CD8-positive, alpha-beta memory T cell (primary cell): ENCODE measurements at regions not wholly inside any gene's neighbourhood (a gene's known extent, or its start where the extent isn't known, plus 50 kb on each side); places are given as distances from the start of the nearest gene placed in this dataset.
A peak's percentile ranks its signal among the peaks of the same experiment; 100 is the strongest.

ENCODE experiments used
- CTCF ChIA-PET: fragments of 350-600 bp; sonication (Branson Sonifier 250); formaldehyde crosslinking; loops from one replicate; lab custom pipeline; 2021; ENCODE audit warnings: antibody characterized with exemption; lab: Charles Lee
- POLR2A ChIA-PET: fragments of 350-600 bp; sonication (Branson Sonifier 250); formaldehyde crosslinking; loops from one replicate; lab custom pipeline; 2021; ENCODE audit warnings: antibody characterized with exemption; lab: Charles Lee
- DNase-seq, 5 donors: peaks; one replicate each; pipeline versions ENCODE4 v3.0.0 to v3.0.0-alpha.2; 2020 to 2022; ENCODE audit warnings: mixed read lengths in 1 of 5
- H3K27ac ChIP-seq: one replicate; pipeline ENCODE4 v1.7.0; 2013; ENCODE audit warnings: low read depth, mild to moderate bottlenecking, low read length, moderate library complexity
- H3K27me3 ChIP-seq: 2 replicates; pipeline ENCODE4 v1.7.0; 2013; ENCODE audit warnings: low read length, mild to moderate bottlenecking; ENCODE audit not compliant: insufficient read depth, poor library complexity, severe bottlenecking
- H3K36me3 ChIP-seq: 2 replicates; pipeline ENCODE4 v1.7.0; 2013; ENCODE audit warnings: mild to moderate bottlenecking, low read length, moderate library complexity; ENCODE audit not compliant: insufficient read depth
- H3K4me1 ChIP-seq: 2 replicates; pipeline ENCODE4 v1.7.0; 2013; ENCODE audit warnings: mild to moderate bottlenecking, low read length, moderate library complexity; ENCODE audit not compliant: insufficient read depth
- H3K4me3 ChIP-seq: 2 replicates; pipeline ENCODE4 v1.7.0; 2013; ENCODE audit warnings: mild to moderate bottlenecking, low read length
- H3K9me3 ChIP-seq: 2 replicates; pipeline ENCODE4 v1.7.0; 2013; ENCODE audit warnings: mild to moderate bottlenecking, low read length
- H3K27ac Mint-ChIP-seq, 8 donors: one replicate each; pipeline ENCODE4 v1.8.0; 2020 to 2021; ENCODE audit warnings: mixed read lengths in 8 of 8, mild to moderate bottlenecking in 6 of 8, inconsistent platforms in 3 of 8, moderate library complexity in 3 of 8
- H3K27me3 Mint-ChIP-seq, 2 donors: one replicate each; pipeline ENCODE4 v1.8.0; 2020 to 2021; ENCODE audit warnings: mixed read lengths in 2 of 2, mild to moderate bottlenecking in 1 of 2, moderate library complexity in 1 of 2
- H3K36me3 Mint-ChIP-seq, 3 donors: one replicate each; pipeline ENCODE4 v1.8.0; 2020 to 2021; ENCODE audit warnings: mixed read lengths in 3 of 3, inconsistent platforms in 1 of 3, mild to moderate bottlenecking in 1 of 3
- H3K4me1 Mint-ChIP-seq, 3 donors: one replicate each; pipeline ENCODE4 v1.8.0; 2020 to 2021; ENCODE audit warnings: mixed read lengths in 3 of 3, inconsistent platforms in 1 of 3, mild to moderate bottlenecking in 1 of 3
- H3K4me3 Mint-ChIP-seq, 7 donors: one replicate each; pipeline ENCODE4 v1.8.0; 2020 to 2021; ENCODE audit warnings: mixed read lengths in 7 of 7, mild to moderate bottlenecking in 6 of 7, moderate library complexity in 4 of 7, inconsistent platforms in 2 of 7
- H3K9me3 Mint-ChIP-seq, 5 donors: one replicate each; pipeline ENCODE4 v1.8.0; 2020 to 2022; ENCODE audit warnings: mixed read lengths in 5 of 5, mild to moderate bottlenecking in 3 of 5, moderate library complexity in 2 of 5, inconsistent platforms in 1 of 5

DNA sequence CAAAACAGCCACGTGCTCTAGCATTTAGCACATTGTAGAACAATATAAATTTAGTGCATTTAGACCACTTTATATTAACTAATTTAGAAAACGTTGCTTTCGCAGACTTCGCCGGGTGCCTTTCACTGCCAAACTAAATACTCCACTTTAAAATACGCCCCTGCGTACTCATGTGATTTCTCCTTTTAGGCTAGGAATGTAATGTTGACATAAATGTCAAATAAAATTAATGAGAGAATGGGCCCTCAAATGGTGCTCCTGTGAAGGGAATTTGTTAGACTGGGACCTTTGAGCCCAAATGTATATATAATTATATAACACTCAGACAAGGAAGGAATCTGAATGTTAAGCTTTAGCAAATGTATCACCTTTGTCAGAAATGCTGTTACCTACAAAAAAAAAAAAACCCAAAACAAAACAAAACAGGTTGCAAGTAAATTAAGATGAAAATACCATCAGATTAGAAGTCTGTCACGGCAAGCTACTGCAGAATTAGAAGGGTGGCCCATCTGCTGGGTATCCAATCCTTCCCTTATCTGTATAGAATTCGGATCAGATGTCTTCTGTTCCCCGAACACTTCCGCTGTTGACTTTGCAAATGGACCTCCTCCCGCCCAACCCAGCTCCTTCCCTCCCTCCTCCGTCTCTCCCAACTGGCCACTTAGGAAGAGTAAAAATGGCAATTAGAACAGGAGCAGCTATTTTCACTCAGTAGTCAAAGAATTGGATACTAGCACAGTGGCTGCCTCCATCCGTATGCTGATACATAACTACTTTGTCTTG is 159.3 kb upstream of the FOXN3 start:
- Histone ChIP-seq H3K27ac (no peak overlapping the region), H3K4me3 (no peak overlapping the region), H3K27me3 (no peaks in the 10 kb centered on the region), H3K36me3 (peaks cover 4% of the 10 kb centered on the region), H3K4me1 (peaks cover 10% of the 10 kb centered on the region), H3K9me3 (no peaks in the 10 kb centered on the region)
- POLR2A ChIA-PET, result interaction anchor here (0.6 kb wide), 2 partner anchors 20 to 1250 kb away, joined by 3 read pairs; no protein-coding TSS in a partner anchor
- peak overlapping the region in 2 of 8 donors; percentile 28 to 42 for H3K27ac Mint-ChIP-seq
- H3K36me3 Mint-ChIP-seq, result peaks cover 0 to 60% (median 8%) of the 10 kb centered on the region in 3 donors
- peaks cover 46 to 91% (median 50%) of the 10 kb centered on the region in 3 donors for H3K4me1 Mint-ChIP-seq
- H3K4me3 Mint-ChIP-seq, result no peak overlapping the region
- no peaks in the 10 kb centered on the region for H3K9me3 Mint-ChIP-seq
- CTCF ChIA-PET, result no interaction called here
- DNase-seq, result no peak
- no peaks in the 10 kb centered on the region for H3K27me3 Mint-ChIP-seq

- peak overlapping the region in 3 of 8 donors; percentile 29 to 82 (median 38) for H3K27ac Mint-ChIP-seq
- H3K4me1 Mint-ChIP-seq, result peaks cover 50 to 92% (median 51%) of the 10 kb centered on the region in 3 donors
- peaks cover 0 to 56% (median 5%) of the 10 kb centered on the region in 3 donors for H3K36me3 Mint-ChIP-seq
- ChIA-PET POLR2A (interaction anchor here (0.6 kb wide), 1 partner anchor 1251 kb away, joined by 3 read pairs; no protein-coding TSS in a partner anchor), CTCF (interaction anchor here (0.9 kb wide), 1 partner anchor 12 kb away, joined by 3 read pairs; no protein-coding TSS in a partner anchor)
- Histone ChIP-seq H3K9me3 (no peaks in the 10 kb centered on the region), H3K4me1 (peaks cover 15% of the 10 kb centered on the region), H3K4me3 (no peak overlapping the region), H3K27ac (no peak overlapping the region), H3K36me3 (peaks cover 4% of the 10 kb centered on the region), H3K27me3 (no peaks in the 10 kb centered on the region)
- H3K4me3 Mint-ChIP-seq, result no peak overlapping the region
- no peaks in the 10 kb centered on the region for H3K27me3 Mint-ChIP-seq
- no peak for DNase-seq
- H3K9me3 Mint-ChIP-seq, result no peaks in the 10 kb centered on the region
These were observed 158.5 kb upstream of the FOXN3 start for GRCh38 chr14:89575386-89576061.

- no peak overlapping the region for H3K4me3 Mint-ChIP-seq
- H3K27me3 ChIP-seq, result no peaks in the 10 kb centered on the region
- H3K27ac ChIP-seq, result no peak overlapping the region
- H3K27ac Mint-ChIP-seq, result peak overlapping the region in 4 of 8 donors; percentile 13 to 79 (median 40)
- peaks cover 15% of the 10 kb centered on the region for H3K4me1 ChIP-seq
- no peaks in the 10 kb centered on the region for H3K27me3 Mint-ChIP-seq
- no peaks in the 10 kb centered on the region for H3K9me3 Mint-ChIP-seq
- POLR2A ChIA-PET, result no interaction called here
- H3K4me1 Mint-ChIP-seq, result peaks cover 53 to 91% (median 53%) of the 10 kb centered on the region in 3 donors
- peaks cover 0 to 54% (median 4%) of the 10 kb centered on the region in 3 donors for H3K36me3 Mint-ChIP-seq
- CTCF ChIA-PET, result interaction anchor here (0.9 kb wide), 1 partner anchor 10 kb away, joined by 3 read pairs; no protein-coding TSS in a partner anchor
- peaks cover 4% of the 10 kb centered on the region for H3K36me3 ChIP-seq
- H3K4me3 ChIP-seq, result no peak overlapping the region
- no peaks in the 10 kb centered on the region for H3K9me3 ChIP-seq
- no peak for DNase-seq
These were observed 157.4 kb upstream of the FOXN3 start for GRCh38 chr14:89574420-89574819.

DNA sequence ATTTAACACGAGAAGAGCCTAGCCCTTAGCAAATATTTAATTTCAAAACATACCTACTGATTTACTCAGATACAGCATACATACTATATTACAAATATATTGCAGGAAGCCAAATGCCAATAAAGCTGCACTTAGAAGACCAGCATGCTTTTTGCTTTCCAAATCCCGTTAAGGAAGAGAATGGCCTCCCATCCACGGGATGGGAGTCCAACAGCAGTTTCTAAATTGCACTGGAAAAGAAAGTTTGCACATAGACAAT is 156.3 kb upstream of the FOXN3 start:
- CTCF ChIA-PET, result no interaction called here
- Histone ChIP-seq H3K4me1 (peaks cover 18% of the 10 kb centered on the region), H3K36me3 (peaks cover 4% of the 10 kb centered on the region), H3K27ac (no peak overlapping the region), H3K4me3 (no peak overlapping the region), H3K9me3 (no peaks in the 10 kb centered on the region), H3K27me3 (no peaks in the 10 kb centered on the region)
- Mint-ChIP-seq H3K4me1 (peaks cover 53 to 91% (median 53%) of the 10 kb centered on the region in 3 donors), H3K27me3 (no peaks in the 10 kb centered on the region), H3K27ac (peak overlapping the region in 1 of 8 donors; percentile 44), H3K9me3 (no peaks in the 10 kb centered on the region), H3K36me3 (peaks cover 0 to 53% (median 6%) of the 10 kb centered on the region in 3 donors), H3K4me3 (no peak overlapping the region)
- POLR2A ChIA-PET, result no interaction called here
- DNase-seq, result no peak

- Mint-ChIP-seq H3K27ac (peak overlapping the region in 2 of 8 donors; percentile 51 to 87), H3K36me3 (peaks cover 0 to 51% (median 9%) of the 10 kb centered on the region in 3 donors), H3K9me3 (no peaks in the 10 kb centered on the region), H3K4me3 (no peak overlapping the region), H3K27me3 (no peaks in the 10 kb centered on the region), H3K4me1 (peaks cover 55 to 91% (median 56%) of the 10 kb centered on the region in 3 donors)
- CTCF ChIA-PET, result no interaction called here
- DNase-seq, result no peak
- H3K27ac ChIP-seq, result no peak overlapping the region
- H3K27me3 ChIP-seq, result no peaks in the 10 kb centered on the region
- peaks cover 19% of the 10 kb centered on the region for H3K4me1 ChIP-seq
- peaks cover 4% of the 10 kb centered on the region for H3K36me3 ChIP-seq
- no peaks in the 10 kb centered on the region for H3K9me3 ChIP-seq
- POLR2A ChIA-PET, result no interaction called here
- no peak overlapping the region for H3K4me3 ChIP-seq
These were observed 155.8 kb upstream of the FOXN3 start for GRCh38 chr14:89572596-89573398.

DNA sequence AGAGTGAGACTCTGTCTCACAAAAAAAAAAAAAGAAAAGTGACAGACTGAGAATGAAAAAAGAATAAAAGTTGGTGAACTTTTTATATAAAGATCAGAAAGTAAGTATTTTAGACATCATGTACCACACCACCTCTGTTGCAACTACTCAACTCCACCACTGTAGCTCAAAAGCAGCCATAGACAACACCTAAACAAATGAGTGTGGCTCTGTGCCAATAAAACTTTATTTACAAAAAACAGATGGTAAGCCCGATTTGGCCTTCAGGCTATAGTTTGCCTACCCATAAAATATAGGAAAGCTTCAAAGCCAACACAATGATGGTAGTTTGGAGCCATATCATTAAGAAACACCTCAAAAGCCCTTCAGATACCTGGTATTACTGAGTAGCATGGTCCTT is 154.5 kb upstream of the FOXN3 start:
- CTCF ChIA-PET, result interaction anchor here (1.7 kb wide), 1 partner anchor 47 kb away, joined by 3 read pairs; no protein-coding TSS in a partner anchor

DNA sequence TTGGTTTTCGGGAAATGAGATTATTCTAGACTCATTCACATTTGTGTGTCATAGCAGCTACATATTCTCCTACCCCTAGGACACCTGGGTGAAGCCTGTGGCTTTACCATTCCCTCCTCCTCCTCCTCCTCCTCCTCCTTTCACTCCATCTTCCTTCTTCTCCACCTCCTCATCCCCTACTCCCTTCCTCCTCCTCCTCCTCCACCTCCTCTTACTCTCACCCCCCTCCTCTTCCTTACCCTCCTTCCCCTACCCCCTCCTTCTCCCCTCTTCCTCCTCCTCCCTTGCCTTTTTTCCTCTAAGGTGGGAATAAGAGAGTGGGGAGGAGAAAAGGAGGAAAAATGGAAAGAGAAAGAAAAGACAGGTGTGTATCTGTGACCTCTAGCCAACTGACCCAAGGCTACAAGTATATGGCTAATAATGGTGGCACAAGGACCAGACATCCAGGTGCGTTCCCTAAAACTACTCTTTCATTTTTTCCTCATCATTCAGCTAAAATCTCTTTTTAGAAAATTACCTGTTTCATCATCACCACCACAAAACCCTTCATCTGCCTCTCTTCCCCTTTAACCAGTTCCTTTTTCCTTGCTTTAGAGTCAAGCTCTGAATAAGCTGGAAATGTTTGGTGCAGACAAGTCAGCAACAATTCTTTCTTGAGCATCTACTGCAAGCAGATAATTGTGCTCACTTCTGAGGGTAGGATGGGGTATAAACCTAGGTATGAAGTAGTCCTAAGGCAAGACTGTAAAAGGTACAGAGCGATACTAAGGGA is 149.8 kb upstream of the FOXN3 start:
- Histone ChIP-seq H3K4me3 (no peak overlapping the region), H3K36me3 (no peaks in the 10 kb centered on the region), H3K9me3 (no peaks in the 10 kb centered on the region), H3K4me1 (peaks cover 10% of the 10 kb centered on the region), H3K27ac (no peak overlapping the region), H3K27me3 (no peaks in the 10 kb centered on the region)
- CTCF ChIA-PET, result interaction anchor here (1.5 kb wide), 1 partner anchor 14 kb away, joined by 3 read pairs; no protein-coding TSS in a partner anchor
- H3K36me3 Mint-ChIP-seq, result peaks cover 0 to 50% (median 13%) of the 10 kb centered on the region in 3 donors
- peak overlapping the region in 5 of 8 donors; percentile 46 to 80 (median 67) for H3K27ac Mint-ChIP-seq
- no peaks in the 10 kb centered on the region for H3K27me3 Mint-ChIP-seq
- no peak for DNase-seq
- H3K4me1 Mint-ChIP-seq, result peaks cover 50 to 79% (median 76%) of the 10 kb centered on the region in 3 donors
- no peak overlapping the region for H3K4me3 Mint-ChIP-seq
- no peaks in the 10 kb centered on the region for H3K9me3 Mint-ChIP-seq
- POLR2A ChIA-PET, result no interaction called here

More for the DNA sequence above, 154.5 kb upstream of the FOXN3 start:
- H3K27ac Mint-ChIP-seq, result no peak overlapping the region
- Histone ChIP-seq H3K27ac (no peak overlapping the region), H3K36me3 (peaks cover under 1% of the 10 kb centered on the region), H3K4me3 (no peak overlapping the region), H3K9me3 (no peaks in the 10 kb centered on the region), H3K27me3 (no peaks in the 10 kb centered on the region), H3K4me1 (peaks cover 19% of the 10 kb centered on the region)
- no peaks in the 10 kb centered on the region for H3K27me3 Mint-ChIP-seq
- H3K4me1 Mint-ChIP-seq, result peaks cover 53 to 86% (median 62%) of the 10 kb centered on the region in 3 donors
- H3K9me3 Mint-ChIP-seq, result no peaks in the 10 kb centered on the region
- POLR2A ChIA-PET, result no interaction called here
- no peak for DNase-seq
- peaks cover 0 to 46% (median 9%) of the 10 kb centered on the region in 3 donors for H3K36me3 Mint-ChIP-seq
- H3K4me3 Mint-ChIP-seq, result peak overlapping the region in 1 of 7 donors; percentile 51
